ENCODE measurements at regions not wholly inside any gene's neighbourhood (a gene's known extent, or its start where the extent isn't known, plus 50 kb on each side); places are given as distances from the start of the nearest gene placed in this dataset.

DNA sequence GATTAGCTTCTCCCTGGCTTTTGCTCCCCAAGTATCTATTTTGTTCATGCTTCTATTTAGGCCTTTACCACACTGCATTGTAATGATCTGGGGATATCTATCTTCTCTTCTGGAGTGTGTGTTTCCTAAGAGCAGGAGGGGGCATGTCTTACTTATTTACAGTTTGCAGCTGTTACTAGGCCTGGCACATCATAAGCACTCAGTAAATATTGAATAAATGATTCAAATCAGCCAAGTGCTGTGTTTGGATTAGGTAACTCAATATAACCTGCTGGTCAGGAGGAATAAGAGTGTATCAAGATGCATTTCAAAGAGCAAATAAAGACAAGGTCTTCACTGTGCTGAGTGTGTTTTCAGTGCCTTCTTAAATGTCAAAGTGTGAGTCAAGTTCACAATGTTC is 186.1 kb downstream of the FOXG1 start:
- TF ChIP-seq, protein P1, sequence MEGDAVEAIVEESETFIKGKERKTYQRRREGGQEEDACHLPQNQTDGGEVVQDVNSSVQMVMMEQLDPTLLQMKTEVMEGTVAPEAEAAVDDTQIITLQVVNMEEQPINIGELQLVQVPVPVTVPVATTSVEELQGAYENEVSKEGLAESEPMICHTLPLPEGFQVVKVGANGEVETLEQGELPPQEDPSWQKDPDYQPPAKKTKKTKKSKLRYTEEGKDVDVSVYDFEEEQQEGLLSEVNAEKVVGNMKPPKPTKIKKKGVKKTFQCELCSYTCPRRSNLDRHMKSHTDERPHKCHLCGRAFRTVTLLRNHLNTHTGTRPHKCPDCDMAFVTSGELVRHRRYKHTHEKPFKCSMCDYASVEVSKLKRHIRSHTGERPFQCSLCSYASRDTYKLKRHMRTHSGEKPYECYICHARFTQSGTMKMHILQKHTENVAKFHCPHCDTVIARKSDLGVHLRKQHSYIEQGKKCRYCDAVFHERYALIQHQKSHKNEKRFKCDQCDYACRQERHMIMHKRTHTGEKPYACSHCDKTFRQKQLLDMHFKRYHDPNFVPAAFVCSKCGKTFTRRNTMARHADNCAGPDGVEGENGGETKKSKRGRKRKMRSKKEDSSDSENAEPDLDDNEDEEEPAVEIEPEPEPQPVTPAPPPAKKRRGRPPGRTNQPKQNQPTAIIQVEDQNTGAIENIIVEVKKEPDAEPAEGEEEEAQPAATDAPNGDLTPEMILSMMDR (IDR thresholded peaks at IDR 0.05; ENCODE audit: borderline replicate concordance, control extremely low read depth, extremely low read depth, insufficient read depth, missing control alignments) = no peak
- in situ Hi-C loops (cut with MboI; ENCODE audit: low sequenced_read_pairs, unreplicated experiment) = no loop called here
- no peak for DNase-seq (ENCODE audit: low spot score)

DNA sequence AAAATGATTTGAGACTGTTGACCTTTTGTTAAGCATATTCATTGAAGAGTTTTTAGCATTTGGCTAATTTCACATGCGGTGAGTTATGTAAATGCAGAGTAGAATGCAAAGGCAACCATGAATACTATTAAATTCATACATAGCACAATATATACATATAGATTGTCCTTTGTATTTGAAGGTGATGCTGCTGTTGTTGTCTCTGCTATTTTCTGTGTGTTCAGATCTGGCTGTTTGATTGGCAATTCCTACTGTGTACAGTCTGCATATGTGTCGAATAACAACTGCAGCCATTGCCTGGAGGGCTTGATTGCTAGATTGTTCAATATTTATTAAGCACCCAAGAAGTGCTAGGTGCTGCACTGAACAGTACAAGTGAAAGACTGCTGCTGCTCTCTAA is 187.4 kb downstream of the FOXG1 start:
- no peak for DNase-seq (ENCODE audit: low spot score)
- TF ChIP-seq, protein P1 (IDR thresholded peaks at IDR 0.05; ENCODE audit: borderline replicate concordance, control extremely low read depth, extremely low read depth, insufficient read depth, missing control alignments) = no peak
- in situ Hi-C loops (cut with MboI; ENCODE audit: low sequenced_read_pairs, unreplicated experiment) = no loop called here

DNA sequence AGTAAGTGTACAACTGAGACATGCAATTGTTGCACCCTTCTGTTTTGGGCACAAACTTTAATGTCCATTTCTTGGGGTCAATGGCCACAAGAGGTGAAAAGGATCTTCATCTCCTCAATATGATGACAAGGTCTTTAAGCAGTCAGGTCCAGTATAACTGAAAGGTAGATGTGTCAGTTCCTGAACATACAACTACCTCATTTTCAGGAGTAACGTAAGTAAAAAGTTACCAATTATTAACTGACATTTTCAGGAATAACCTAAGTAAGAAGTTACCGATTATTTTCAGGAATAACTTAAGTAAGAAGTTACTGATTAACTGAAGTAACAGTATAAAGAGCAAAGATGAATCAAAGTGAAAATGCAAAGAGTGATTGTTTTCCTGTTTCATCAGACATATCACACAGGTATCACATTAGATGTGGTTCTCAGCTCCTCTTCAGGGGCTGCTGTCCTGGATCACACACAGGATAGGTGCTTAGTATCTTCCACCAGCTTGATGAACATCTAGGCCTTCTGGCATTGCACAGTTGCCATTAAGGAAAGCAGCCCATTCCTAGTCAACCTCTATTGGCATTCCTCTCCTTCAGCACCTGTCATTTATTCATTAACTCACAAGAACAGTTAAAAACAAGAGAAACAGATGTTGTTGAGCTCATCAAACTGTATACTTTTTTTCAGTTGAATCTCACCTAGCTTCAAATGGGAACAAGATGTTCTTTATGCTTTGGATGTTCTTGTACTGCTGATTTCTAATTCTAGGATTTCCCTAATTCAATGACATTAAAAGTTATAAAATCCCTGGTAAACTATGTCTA is 200.0 kb downstream of the FOXG1 start:
- TF ChIP-seq, protein P1 (IDR thresholded peaks at IDR 0.05; ENCODE audit: borderline replicate concordance, control extremely low read depth, extremely low read depth, insufficient read depth, missing control alignments) = no peak
- DNase-seq (ENCODE audit: low spot score) = no peak
- in situ Hi-C loops (cut with MboI; ENCODE audit: low sequenced_read_pairs, unreplicated experiment) = no loop called here

DNA sequence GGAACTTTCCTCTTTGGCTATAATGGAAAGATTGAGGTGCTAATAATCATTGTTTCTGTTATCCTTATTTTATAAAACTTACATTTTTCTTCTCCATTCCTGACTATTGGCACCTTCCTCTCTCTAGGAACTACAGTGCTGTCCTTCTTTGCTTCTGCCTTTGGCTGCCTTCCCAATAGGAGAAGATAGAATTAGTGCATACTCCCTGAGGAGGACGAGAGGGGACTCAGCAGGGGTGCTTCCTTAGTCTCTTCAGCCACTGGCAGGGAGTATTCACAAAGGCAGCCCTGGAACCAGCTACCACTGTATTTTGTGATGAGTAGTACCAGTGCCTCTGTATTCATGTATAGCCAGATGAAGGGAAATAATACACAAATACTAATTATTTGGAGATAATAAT is 208.5 kb downstream of the FOXG1 start:
- in situ Hi-C loops (cut with MboI; ENCODE audit: low sequenced_read_pairs, unreplicated experiment) = no loop called here
- DNase-seq (ENCODE audit: low spot score) = no peak
- TF ChIP-seq, protein P1 (IDR thresholded peaks at IDR 0.05; ENCODE audit: borderline replicate concordance, control extremely low read depth, extremely low read depth, insufficient read depth, missing control alignments) = no peak

DNA sequence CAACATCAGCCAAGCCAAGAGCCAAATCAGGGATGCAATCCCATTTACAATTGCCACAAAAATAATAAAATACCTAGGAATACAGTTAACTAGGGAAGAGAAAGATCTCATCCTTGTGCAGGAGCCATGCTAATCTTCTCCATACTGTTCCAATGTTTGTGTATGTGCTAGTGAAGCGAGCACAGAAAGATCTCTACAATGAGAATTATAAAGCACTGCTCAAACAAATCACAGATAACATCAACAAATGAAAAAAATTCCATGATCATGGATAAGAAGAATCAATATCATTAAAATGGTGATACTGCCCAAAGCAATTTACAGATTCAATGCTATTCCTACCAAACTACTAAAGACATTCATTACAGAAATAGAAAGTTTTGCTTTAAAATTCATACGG is 215.6 kb downstream of the FOXG1 start:
- in situ Hi-C loops (cut with MboI; ENCODE audit: low sequenced_read_pairs, unreplicated experiment) = no loop called here
- TF ChIP-seq, protein P1 (IDR thresholded peaks at IDR 0.05; ENCODE audit: borderline replicate concordance, control extremely low read depth, extremely low read depth, insufficient read depth, missing control alignments) = no peak
- no peak for DNase-seq (ENCODE audit: low spot score)

DNA sequence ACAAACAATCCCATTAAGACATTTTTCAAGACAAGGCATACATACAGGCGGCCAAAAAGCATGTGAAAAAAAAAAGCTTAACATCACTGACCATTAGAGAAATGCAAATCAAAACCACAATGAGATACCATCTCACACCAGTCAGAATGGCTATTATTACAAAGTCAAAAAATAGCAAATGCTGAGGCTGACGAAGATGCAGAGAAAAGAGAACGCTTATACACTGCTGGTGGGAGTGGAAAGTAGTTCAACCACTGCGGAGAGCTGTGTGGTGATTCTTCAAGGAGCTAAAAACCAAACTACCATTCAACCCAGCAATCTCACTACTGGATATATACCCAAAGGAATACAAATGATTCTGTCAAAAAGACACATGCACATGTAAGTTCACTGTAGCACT is 216.7 kb downstream of the FOXG1 start:
- DNase-seq (ENCODE audit: low spot score) = no peak
- in situ Hi-C loops (cut with MboI; ENCODE audit: low sequenced_read_pairs, unreplicated experiment) = no loop called here
- TF ChIP-seq, protein P1 (IDR thresholded peaks at IDR 0.05; ENCODE audit: borderline replicate concordance, control extremely low read depth, extremely low read depth, insufficient read depth, missing control alignments) = no peak

Data from GM13976 (cell line).